ENCODE measurements at regions not wholly inside any gene's neighbourhood (a gene's known extent, or its start where the extent isn't known, plus 50 kb on each side); places are given as distances from the start of the nearest gene placed in this dataset.
"Not testable (repeated sequence)": the region's sequence is repeated elsewhere in the genome, so short reads cannot be mapped to it uniquely, and the experiment has no call there.

- no peak for DNase-seq
Measured at GRCh38 chr18:22504251-22505030, 86.7 kb upstream of the CTAGE1 start.

GRCh38 chr18:22505141-22505591, 87.5 kb upstream of the CTAGE1 start:
- DNase-seq: no peak

GRCh38 chr18:22507055-22507454, 89.3 kb upstream of the CTAGE1 start:
- no peak for DNase-seq

- DNase-seq: no peak
Measured at GRCh38 chr18:22509423-22509822, 91.7 kb upstream of the CTAGE1 start.

DNA sequence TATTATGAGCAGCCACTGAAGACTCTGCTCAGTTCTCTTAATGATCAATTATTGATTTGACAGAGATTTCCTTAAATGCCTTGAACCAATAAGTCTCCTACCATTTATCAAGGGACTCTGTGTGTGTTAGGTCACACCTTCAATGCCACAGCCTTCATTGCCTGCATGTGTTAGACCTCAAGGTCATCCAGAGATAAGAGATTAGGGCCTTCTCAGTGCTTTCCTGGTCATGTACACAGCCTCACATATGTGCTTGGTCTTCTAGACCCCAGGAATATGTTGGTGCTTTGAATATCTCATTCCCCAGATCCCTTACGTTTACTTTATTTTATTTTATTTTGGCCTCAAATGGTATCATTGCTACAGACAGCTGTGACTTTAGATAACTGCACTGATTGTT, 93.0 kb upstream of the CTAGE1 start:
- no peak for DNase-seq

GRCh38 chr18:22513721-22514481, 96.2 kb upstream of the CTAGE1 start:
- DNase-seq: no peak

- no peak for DNase-seq
Measured at GRCh38 chr18:22514655-22515054, 96.9 kb upstream of the CTAGE1 start.

GRCh38 chr18:22515250-22515649, 97.5 kb upstream of the CTAGE1 start:
- DNase-seq: no peak

GRCh38 chr18:22517356-22517755, 99.6 kb upstream of the CTAGE1 start:
- DNase-seq: no peak

- DNase-seq: no peak
Measured at GRCh38 chr18:22521026-22521707, 103.5 kb upstream of the CTAGE1 start.

- no peak for DNase-seq
Measured at GRCh38 chr18:22523481-22523880, 105.8 kb upstream of the CTAGE1 start.

DNA sequence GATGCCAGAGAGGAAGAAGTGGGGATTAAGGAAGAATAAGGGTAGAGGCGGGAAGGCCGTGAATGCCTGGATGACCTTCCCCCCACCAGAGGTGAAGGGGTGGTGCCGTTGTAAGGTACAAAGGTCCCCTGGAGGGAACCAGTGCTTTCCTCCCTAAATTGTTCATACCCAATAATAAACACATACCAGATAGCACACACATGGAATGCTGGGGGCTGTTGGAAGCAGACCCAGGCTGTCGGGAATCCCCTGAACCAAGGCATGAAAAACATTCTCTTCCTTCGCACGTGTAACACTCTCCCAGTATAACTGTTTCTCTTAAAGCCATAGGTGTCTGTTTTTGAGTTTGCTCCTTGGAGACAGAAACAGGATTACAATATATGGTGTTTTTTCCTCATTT, 107.1 kb upstream of the CTAGE1 start:
- no peak for DNase-seq

DNA sequence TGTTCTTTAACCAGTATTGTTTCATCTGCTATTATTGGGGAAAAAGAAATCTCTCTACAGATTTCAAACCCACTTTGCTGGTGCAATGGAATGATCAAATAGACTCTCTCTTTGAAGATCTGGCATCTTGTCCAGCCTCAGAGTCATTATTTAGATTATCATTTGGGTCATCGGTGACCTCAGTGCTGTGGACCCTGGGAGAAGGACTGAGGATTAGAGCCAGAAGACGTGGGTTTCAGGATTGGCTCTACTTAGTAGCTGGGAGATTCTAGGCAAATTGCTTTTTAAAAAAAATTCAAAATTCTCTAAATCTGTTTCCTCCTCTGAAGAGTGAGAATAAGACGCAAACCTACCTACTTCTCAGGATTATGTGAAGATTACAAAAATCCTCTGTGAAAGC, 107.6 kb upstream of the CTAGE1 start:
- DNase-seq: no peak

- DNase-seq: no peak
Measured at GRCh38 chr18:22525883-22526282, 108.2 kb upstream of the CTAGE1 start.

DNA sequence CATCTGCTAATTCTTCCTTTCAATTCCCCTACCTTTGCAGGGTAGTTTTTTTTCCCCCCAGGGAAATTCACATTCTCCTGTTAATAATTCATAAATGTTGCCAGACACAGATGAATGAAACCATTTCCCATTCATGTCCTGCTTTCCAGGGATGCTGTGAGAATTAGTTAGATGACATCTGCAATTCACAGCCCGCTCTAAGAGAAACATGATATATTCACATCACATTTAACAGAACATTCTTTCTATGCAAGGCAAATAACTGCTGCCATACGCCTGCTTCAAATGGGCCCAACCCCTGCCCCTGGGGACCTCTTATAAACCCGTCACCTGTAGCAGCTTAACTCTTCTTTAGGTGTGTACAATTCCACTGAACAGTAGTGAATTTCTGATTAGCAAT, 110.6 kb upstream of the CTAGE1 start:
- no peak for DNase-seq

- not testable (repeated sequence) for DNase-seq
Measured at GRCh38 chr18:22534706-22535105, 117.0 kb upstream of the CTAGE1 start.

- no peak for DNase-seq
Measured at GRCh38 chr18:22536558-22536957, 118.8 kb upstream of the CTAGE1 start.

DNA sequence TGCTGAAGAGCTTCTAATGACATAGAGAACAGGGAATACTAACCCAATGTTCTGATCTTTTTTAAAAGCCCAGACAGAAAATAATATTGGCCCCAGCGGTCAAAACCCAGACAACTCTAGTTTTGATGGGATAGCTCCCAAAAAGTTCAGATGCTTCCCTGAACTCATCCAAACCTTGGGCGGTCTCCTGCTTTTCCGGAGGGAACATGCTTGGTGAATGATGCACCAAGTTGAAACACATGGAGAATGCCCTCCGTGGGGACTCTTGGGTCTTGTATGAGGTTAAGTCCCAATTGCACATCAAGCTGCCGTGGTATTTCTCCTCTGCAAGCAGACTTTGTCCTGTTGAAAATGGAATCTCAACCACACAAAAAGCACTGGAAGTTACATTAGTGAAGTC, 120.7 kb upstream of the CTAGE1 start:
- DNase-seq: no peak

GRCh38 chr18:22539051-22539765, 121.5 kb upstream of the CTAGE1 start:
- no peak for DNase-seq

DNA sequence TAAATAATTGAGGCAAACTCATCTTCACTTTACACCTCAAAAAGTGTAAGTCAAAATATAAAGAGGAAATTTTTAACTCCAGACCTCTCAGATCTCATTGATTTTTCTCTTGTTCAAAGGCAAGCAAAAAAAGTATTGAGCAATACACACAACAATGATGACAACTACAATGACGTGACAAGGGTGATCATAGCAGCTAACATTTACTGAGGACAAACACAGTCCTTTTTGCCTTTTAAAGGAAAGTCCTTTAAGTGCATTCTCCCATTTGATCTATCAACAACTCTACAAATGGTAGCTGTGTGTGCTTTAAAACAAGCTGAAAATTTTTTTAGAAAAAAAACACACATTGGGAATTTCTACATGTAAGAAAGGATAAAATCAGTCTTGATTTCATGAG, 123.5 kb upstream of the CTAGE1 start:
- DNase-seq: no peak

DNA sequence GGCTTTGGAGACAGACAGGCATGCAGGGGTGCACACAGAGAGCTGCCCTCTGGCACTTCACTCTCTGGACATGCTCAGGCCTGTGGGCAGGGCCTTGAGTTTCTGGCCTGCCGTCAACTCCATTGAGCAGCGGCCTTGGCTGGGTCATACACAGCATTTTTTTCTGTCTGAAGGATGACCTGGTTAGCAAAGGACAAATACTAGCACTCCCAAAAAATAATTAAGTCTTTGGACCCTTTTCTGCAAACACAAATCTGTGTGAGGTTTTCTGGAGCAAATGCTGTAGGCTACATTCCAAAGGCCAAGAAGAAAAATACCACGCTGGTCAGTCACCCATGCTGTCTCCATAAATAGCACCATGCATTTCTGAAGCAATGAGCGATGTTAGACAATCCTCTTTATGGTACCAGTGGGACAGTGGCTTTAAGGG, 124.7 kb upstream of the CTAGE1 start:
- no peak for DNase-seq

DNA sequence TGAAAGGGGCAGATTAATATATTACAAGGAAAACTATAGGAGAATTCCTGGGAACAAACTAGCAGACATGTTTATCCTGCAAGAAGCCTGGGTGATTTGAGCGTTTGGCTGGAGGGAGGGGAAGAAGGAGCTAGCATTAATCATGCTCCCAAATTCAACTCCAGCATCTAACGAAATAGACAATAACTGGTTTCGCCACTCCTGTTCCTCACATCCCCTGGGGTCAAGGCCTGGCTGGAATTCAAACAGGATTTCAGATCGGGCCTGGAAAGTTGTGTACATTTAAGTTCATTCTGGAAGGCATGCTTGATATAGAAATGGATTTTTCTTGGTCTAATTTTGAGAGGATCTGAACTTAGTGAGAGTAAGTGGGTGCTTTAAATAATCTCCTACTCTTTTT, 126.1 kb upstream of the CTAGE1 start:
- DNase-seq: no peak

- DNase-seq: no peak
Measured at GRCh38 chr18:22544626-22545025, 126.9 kb upstream of the CTAGE1 start.
